Mucosa of descending colon (tissue), 3 donors: ENCODE measurements at regions not wholly inside any gene's neighbourhood (a gene's known extent, or its start where the extent isn't known, plus 50 kb on each side); places are given as distances from the start of the nearest gene placed in this dataset.

ENCODE experiments used
- ATAC-seq: fragments of 200-7000 bp; cut with Tn5 transposase; one replicate; pipeline ENCODE4 v1.9.1; 2020; ENCODE audit warnings: mild to moderate bottlenecking, moderate library complexity
- DNase-seq, 3 donors: peaks; one replicate each; pipeline ENCODE4 v3.0.0-alpha.2; 2020
- H3K36me3 ChIP-seq: fragments of 200-600 bp; one replicate; pipeline ENCODE4 v1.8.0; 2021; ENCODE audit warnings: low read depth, mild to moderate bottlenecking
- H3K4me1 ChIP-seq: fragments of 200-600 bp; one replicate; pipeline ENCODE4 v1.8.0; 2021; ENCODE audit warnings: low read depth, mild to moderate bottlenecking
- H3K4me3 ChIP-seq: fragments of 200-600 bp; one replicate; pipeline ENCODE4 v1.8.0; 2021; ENCODE audit warnings: mild to moderate bottlenecking
- H3K9me3 ChIP-seq: fragments of 200-600 bp; one replicate; pipeline ENCODE4 v1.8.0; 2021; ENCODE audit warnings: mild to moderate bottlenecking
- intact Hi-C, 2 donors: fragments of 100-400 bp; cut with DNase I in 1 of 2; cut with micrococcal nuclease in 1 of 2; formaldehyde crosslinking; loops; one replicate each; pipeline versions ENCODE4 v1.11.0 to v1.11.1; 2022; cut with DNase I, micrococcal nuclease
- TF ChIP-seq, protein P1 (sequence below): fragments of 200-600 bp; IDR thresholded peaks from one replicate; pipeline ENCODE4 v1.8.0; 2022; ENCODE audit warnings: antibody characterized with exemption, mild to moderate bottlenecking
- donor health status: DM: no; HTN: no; CAD: no; lungs with moderate emphysema.
- donor health status: DM: no; HTN: no; CAD: no.
- donor health status: DM: no; HTN: yes; CAD: no.

DNA sequence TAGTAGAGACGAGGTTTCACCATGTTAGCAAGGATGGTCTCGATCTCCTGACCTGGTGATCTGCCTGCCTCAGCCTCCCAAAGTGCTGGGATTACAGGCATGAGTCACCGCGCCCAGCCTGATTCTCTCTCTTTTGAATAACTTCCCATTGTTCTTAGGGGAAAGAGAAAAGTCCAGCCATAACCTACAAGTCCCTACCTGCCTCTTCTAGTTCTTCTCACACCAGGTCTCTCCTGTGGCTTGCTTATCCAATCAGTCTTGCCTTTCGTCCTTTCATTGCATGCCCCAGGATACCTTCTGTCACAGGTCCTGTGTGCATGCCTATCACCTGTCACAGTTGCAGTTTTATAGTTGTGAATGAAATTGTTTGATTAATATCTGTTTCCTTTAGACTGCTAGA lies 148.1 kb downstream of the SLC4A3 start:
- TF ChIP-seq, protein P1, sequence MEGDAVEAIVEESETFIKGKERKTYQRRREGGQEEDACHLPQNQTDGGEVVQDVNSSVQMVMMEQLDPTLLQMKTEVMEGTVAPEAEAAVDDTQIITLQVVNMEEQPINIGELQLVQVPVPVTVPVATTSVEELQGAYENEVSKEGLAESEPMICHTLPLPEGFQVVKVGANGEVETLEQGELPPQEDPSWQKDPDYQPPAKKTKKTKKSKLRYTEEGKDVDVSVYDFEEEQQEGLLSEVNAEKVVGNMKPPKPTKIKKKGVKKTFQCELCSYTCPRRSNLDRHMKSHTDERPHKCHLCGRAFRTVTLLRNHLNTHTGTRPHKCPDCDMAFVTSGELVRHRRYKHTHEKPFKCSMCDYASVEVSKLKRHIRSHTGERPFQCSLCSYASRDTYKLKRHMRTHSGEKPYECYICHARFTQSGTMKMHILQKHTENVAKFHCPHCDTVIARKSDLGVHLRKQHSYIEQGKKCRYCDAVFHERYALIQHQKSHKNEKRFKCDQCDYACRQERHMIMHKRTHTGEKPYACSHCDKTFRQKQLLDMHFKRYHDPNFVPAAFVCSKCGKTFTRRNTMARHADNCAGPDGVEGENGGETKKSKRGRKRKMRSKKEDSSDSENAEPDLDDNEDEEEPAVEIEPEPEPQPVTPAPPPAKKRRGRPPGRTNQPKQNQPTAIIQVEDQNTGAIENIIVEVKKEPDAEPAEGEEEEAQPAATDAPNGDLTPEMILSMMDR = no peak
- ATAC-seq = no peak
- no peaks in the 10 kb centered on the region for H3K9me3 ChIP-seq
- intact Hi-C loops = no loop called here
- no peaks in the 10 kb centered on the region for H3K4me1 ChIP-seq
- no peak overlapping the region for H3K4me3 ChIP-seq
- H3K36me3 ChIP-seq = no peaks in the 10 kb centered on the region
- no peak for DNase-seq

DNA sequence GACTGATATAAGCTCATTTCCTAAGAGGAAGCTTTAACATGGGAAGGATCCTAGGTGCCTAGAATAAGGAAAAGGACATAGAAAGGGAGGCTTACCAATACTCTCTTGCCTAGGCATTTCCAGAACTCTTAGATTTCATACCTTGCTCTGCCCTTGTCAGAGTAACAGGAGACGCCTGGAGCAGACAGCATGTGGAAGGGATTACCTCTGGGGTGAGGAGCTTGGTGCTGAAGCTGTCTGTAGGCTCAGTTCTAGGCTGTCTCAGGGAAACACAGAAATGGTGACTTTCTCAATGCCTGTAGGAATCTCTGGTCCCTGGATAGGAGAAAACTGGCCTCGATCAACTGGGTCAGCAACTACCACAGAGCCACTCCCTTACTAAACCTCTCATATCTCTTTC lies 150.0 kb downstream of the SLC4A3 start:
- intact Hi-C loops = no loop called here
- H3K4me3 ChIP-seq = no peak overlapping the region
- no peak for ATAC-seq
- DNase-seq = no peak
- no peaks in the 10 kb centered on the region for H3K9me3 ChIP-seq
- no peaks in the 10 kb centered on the region for H3K36me3 ChIP-seq
- TF ChIP-seq, protein P1 = no peak
- no peaks in the 10 kb centered on the region for H3K4me1 ChIP-seq

DNA sequence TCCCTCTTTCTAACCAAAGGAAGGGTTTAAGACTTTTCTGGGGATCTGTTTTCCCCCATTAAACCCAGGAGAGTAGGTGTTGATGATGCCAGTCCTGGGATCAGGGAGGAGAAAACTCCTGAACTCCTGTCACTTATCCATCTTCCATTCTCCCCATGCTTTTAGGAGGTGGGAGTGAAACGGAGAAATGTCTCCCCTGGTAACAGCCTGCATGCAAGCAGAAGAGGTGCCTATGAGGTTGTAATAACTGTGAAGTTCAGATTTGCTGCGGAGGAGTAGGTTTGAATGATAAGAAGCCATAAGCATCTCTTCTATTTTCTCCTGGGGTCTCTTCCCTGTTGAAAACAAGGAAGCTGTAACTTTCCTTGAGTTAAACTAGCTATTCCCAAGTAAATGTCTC lies 150.8 kb downstream of the SLC4A3 start:
- intact Hi-C loops = no loop called here
- no peaks in the 10 kb centered on the region for H3K4me1 ChIP-seq
- ATAC-seq (no peak), DNase-seq (no peak)
- no peaks in the 10 kb centered on the region for H3K9me3 ChIP-seq
- H3K36me3 ChIP-seq = no peaks in the 10 kb centered on the region
- TF ChIP-seq, protein P1 = no peak
- no peak overlapping the region for H3K4me3 ChIP-seq

DNA sequence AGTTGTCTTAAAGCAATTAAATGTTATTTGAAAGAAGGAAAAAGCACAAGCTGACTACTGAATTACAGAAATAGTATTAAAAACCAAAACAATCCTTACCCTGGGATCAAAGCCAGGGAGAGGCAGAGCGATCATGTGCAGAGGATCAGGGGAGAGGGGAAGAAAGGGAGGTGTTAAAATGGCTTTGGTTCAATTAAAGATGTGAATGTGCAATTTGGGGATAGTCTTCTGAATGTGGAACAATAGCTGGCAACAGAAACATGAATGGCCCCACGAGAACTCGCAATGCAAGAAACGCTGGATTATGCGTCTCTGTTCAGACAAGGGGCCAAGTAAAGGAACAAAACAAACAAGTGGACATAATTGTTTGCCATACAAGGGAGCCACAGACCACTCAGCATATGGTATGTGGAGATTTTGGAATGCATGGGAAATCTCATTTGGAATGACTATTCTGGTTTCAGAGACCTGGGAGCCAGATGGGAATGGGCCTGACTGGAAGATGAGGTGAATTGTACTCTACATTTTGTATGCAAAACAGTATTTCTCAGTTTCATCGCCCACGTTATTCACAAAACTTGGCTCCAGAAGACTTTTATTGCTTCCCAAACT lies 155.4 kb downstream of the SLC4A3 start:
- Histone ChIP-seq H3K4me1 (no peaks in the 10 kb centered on the region), H3K9me3 (no peaks in the 10 kb centered on the region), H3K4me3 (no peak overlapping the region), H3K36me3 (no peaks in the 10 kb centered on the region)
- intact Hi-C loops = no loop called here
- no peak for ATAC-seq
- TF ChIP-seq, protein P1 = no peak
- no peak for DNase-seq

GRCh38 chr2:219783359-219783975 lies 156.0 kb downstream of the SLC4A3 start:
- DNase-seq = no peak
- ATAC-seq = no peak
- H3K4me1 ChIP-seq = no peaks in the 10 kb centered on the region
- no peaks in the 10 kb centered on the region for H3K36me3 ChIP-seq
- intact Hi-C loops = no loop called here
- H3K4me3 ChIP-seq = no peak overlapping the region
- TF ChIP-seq, protein P1 = no peak
- H3K9me3 ChIP-seq = no peaks in the 10 kb centered on the region

DNA sequence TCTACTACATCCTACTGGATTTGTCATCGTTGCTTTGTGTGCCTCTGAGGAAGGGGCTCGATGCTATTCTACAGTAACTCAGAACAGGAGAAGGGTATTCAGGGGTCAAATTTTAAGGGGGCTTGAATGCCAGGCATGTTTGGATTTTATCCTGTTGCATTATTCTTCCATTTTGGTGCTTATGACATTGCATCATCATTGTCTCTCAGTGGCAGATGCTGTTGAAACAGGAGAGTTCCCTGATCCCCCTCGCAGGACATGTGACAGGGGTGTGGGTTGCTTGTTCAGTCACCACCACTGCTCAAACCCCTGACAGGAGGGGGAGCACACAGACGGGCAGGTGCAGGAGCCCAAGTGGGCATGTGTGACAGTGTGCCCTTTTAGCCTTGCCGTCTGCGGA lies 156.7 kb downstream of the SLC4A3 start:
- Histone ChIP-seq H3K4me3 (no peak overlapping the region), H3K36me3 (no peaks in the 10 kb centered on the region), H3K4me1 (no peaks in the 10 kb centered on the region), H3K9me3 (no peaks in the 10 kb centered on the region)
- intact Hi-C loops = no loop called here
- DNase-seq (no peak), ATAC-seq (no peak)
- TF ChIP-seq, protein P1 = no peak
